Heart left ventricle (tissue), 13 donors: ENCODE measurements at regions not wholly inside any gene's neighbourhood (a gene's known extent, or its start where the extent isn't known, plus 50 kb on each side); places are given as distances from the start of the nearest gene placed in this dataset.

Experiments used
- CTCF ChIP-seq, 12 donors: fragments of 200-600 bp; sonication (generic) in 4 of 12; IDR thresholded peaks; one replicate each; pipeline versions ENCODE4 v1.5.0 to v1.8.0; 2018 to 2022; ENCODE audit warnings: antibody characterized with exemption in 12 of 12, mild to moderate bottlenecking in 5 of 12
- POLR2A ChIP-seq, 2 donors: fragments of 450-650 bp; IDR thresholded peaks; one replicate each; pipeline ENCODE4 v1.6.1; 2017; ENCODE audit warnings: antibody characterized with exemption in 2 of 2, mild to moderate bottlenecking in 2 of 2, moderate library complexity in 2 of 2
- donor health status: ischemic (EF 13 %, LVEDD 7.1; RV severe dilation, severe dysfunction).
- donor health status: DM: no; HTN: yes; CAD: no.
- donor health status: DM: no; HTN: no; CAD: no.
- donor health status: ischemic (EF 25% LVEDD 6.9; RV normal size, moderate dysfunction).
- donor health status: ischemic (EF 25% LVEDD 5.7; RV mildly dilated, moderate dysfunction).
- donor health status: ischemic (EF 35%, LVEDD 5.7; RV mildly dilated, moderate dysfunction).
- donor health status: nonischemic (EF 11% LVEDD 7.7; RV severe dilation, severe dysfunction).
- donor health status: DM: yes; HTN: yes; CAD: no.
- donor health status: PGD.
- donor health status: ischemic (EF 29% LVEDD 5.4; RV normal size, mild dysfunction).
- donor health status: nonischemic (EF 23%, LVEDD 6.1; RV moderate dilation, normal function).

- no peak for TF ChIP-seq POLR2A (IDR thresholded peaks at IDR 0.05)
- TF ChIP-seq CTCF (IDR thresholded peaks at IDR 0.05), result no peak
Observed at GRCh38 chr10:3887404-3887803, 102.4 kb upstream of the KLF6 start.
